H1 (cell line): ENCODE measurements at regions not wholly inside any gene's neighbourhood (a gene's known extent, or its start where the extent isn't known, plus 50 kb on each side); places are given as distances from the start of the nearest gene placed in this dataset.

Experiments
- CBX8 ChIP-seq: fragments of 300-800, 300-1000 bp; sonication (generic); IDR thresholded peaks from 2 replicates; pipeline ENCODE4 v1.7.1; 2016; ENCODE audit warnings: low read depth, low read length, borderline replicate concordance
- CHD7 ChIP-seq: fragments of 300-600 bp; sonication (generic); IDR thresholded peaks from 2 replicates; pipeline ENCODE4 v1.7.1; 2012; ENCODE audit warnings: low read length, moderate library complexity, mild to moderate bottlenecking, inconsistent platforms; ENCODE audit not compliant: insufficient replicate concordance
- EP300 ChIP-seq, 2 experiments: IDR thresholded peaks; 1 replicate in 1 of 2; 2 replicates in 1 of 2; pipeline ENCODE4 v1.6.1; 2011 to 2012; ENCODE audit warnings: low read depth in 2 of 2, low read length in 2 of 2, mild to moderate bottlenecking in 2 of 2, borderline replicate concordance in 1 of 2, inconsistent platforms in 1 of 2, moderate library complexity in 1 of 2
- FOSL1 ChIP-seq: IDR thresholded peaks from 2 replicates; pipeline ENCODE4 v1.6.1; 2011; ENCODE audit warnings: mild to moderate bottlenecking, low read depth, low read length, moderate library complexity; ENCODE audit not compliant: insufficient read depth
- KDM1A ChIP-seq: fragments of 200-600, 300-600 bp; sonication (generic); IDR thresholded peaks from 2 replicates; pipeline ENCODE4 v1.7.1; 2016; ENCODE audit warnings: mild to moderate bottlenecking, low read length, borderline replicate concordance
- KDM5A ChIP-seq: fragments of 200-600 bp; IDR thresholded peaks from 2 replicates; pipeline ENCODE4 v1.7.1; 2012; ENCODE audit warnings: mild to moderate bottlenecking, low read length, inconsistent platforms, mixed read lengths
- NANOG ChIP-seq: IDR thresholded peaks from 2 replicates; pipeline ENCODE4 v1.6.1; 2011; ENCODE audit warnings: low read length, low read depth, mild to moderate bottlenecking, inconsistent platforms; ENCODE audit not compliant: insufficient read depth, poor library complexity, severe bottlenecking
- NRF1 ChIP-seq: IDR thresholded peaks from 2 replicates; pipeline ENCODE4 v1.6.1; 2011; ENCODE audit warnings: mild to moderate bottlenecking, low read depth, low read length, improper control_type of control experiment
- POLR2AphosphoS5 ChIP-seq: IDR thresholded peaks from 2 replicates; pipeline ENCODE4 v1.6.1; 2011; ENCODE audit warnings: low read depth, low read length
- SIN3A ChIP-seq, 2 experiments: IDR thresholded peaks in 1 of 2; conservative IDR thresholded peaks in 1 of 2; 2 replicates each; pipeline ENCODE4 v1.6.1; 2011 to 2012; ENCODE audit warnings: low read length in 2 of 2, improper control_type of control experiment in 1 of 2, low read depth in 1 of 2, mild to moderate bottlenecking in 1 of 2
- SP2 ChIP-seq: IDR thresholded peaks from 2 replicates; pipeline ENCODE4 v1.6.1; 2012; ENCODE audit warnings: mild to moderate bottlenecking, low read length, inconsistent platforms
- ZNF274 ChIP-seq: IDR thresholded peaks from 2 replicates; pipeline ENCODE4 v1.7.0; 2012; ENCODE audit warnings: low read length, borderline replicate concordance; ENCODE audit errors: extremely low read depth

DNA sequence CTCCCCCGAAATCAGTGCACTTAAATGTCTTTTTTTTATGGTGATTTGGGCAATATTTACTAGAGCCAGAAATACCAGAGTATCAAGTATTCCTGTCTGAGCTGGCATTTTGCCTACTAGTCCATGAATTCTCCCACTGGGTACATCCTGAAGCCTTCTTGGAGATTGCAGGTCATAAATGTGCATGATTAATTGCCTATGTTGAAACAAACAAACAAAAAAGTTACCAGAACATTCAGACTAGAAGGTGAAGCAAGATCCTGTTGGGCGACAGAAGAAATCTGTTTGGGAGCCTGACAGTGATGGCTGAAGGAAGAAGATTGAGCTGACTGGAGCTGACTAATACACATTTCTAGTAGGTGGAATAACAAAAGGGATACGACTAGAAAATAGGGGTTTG is 127.4 kb upstream of the NRIP1 start (continued):
- no peak for TF ChIP-seq CHD7
- no peak for TF ChIP-seq NANOG
- TF ChIP-seq POLR2AphosphoS5, result no peak
- TF ChIP-seq CBX8, result no peak
- TF ChIP-seq SIN3A (conservative IDR thresholded peaks at IDR 0.05 in 1 of 2, IDR thresholded peaks at IDR 0.05 in 1 of 2; ENCODE audit: low read depth in 1 of 2, low read length in 2 of 2), result no peak
- TF ChIP-seq SP2, result no peak
- no peak for TF ChIP-seq NRF1
- no peak for TF ChIP-seq FOSL1
- no peak for TF ChIP-seq EP300 (IDR thresholded peaks at IDR 0.05; ENCODE audit: borderline replicate concordance in 1 of 2, low read depth in 2 of 2, low read length in 2 of 2)
- no peak for TF ChIP-seq KDM1A
- no peak for TF ChIP-seq KDM5A
- no peak for TF ChIP-seq ZNF274
